ENCODE measurements at regions not wholly inside any gene's neighbourhood (a gene's known extent, or its start where the extent isn't known, plus 50 kb on each side); places are given as distances from the start of the nearest gene placed in this dataset.

DNA sequence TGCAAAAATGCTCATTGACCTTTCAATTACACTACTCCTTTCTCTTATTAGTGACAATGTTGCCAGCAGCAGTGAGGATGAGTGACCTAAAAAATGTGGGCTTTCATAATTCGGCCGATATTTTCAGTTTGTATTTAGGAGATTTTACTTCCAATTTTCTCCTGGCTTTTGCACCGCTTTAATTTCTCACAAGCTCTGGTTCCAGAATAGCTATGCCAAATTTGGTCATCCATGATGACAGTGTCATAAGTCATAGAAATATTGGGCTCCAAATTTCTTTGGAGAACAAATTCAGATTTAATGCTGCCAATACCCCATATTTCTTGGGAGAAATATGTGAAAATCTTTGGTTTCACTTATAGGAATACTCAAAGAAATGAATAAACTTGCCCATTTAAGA lies 187.7 kb upstream of the HCCS start:
- TF ChIP-seq EP300 (IDR thresholded peaks at IDR 0.05) (no peak), POLR2AphosphoS5 (IDR thresholded peaks at IDR 0.05) (no peak)
